Panc1 (cell line): ENCODE measurements at regions not wholly inside any gene's neighbourhood (a gene's known extent, or its start where the extent isn't known, plus 50 kb on each side); places are given as distances from the start of the nearest gene placed in this dataset.

Experiments used
- ATAC-seq: fragments of 200-7000 bp; cut with Tn5 transposase; 2 replicates; pipeline ENCODE4 v1.9.1; 2020; ENCODE audit warnings: mild to moderate bottlenecking, moderate library complexity
- BruUV-seq: library from RNA; stranded (reverse); fragments of 400-500 nt; replicated peaks from 2 replicates; lab custom pipeline; 2021; lab: Mats Ljungman, UMichigan
- CTCF ChIA-PET: fragments of 300-600 bp; sonication (Branson Sonifier 250); formaldehyde crosslinking; loops from one replicate; lab custom pipeline; 2022; ENCODE audit warnings: antibody characterized with exemption; lab: Charles Lee
- POLR2A ChIA-PET: fragments of 300-600 bp; sonication (Branson Sonifier 250); formaldehyde crosslinking; loops from one replicate; lab custom pipeline; 2022; ENCODE audit warnings: antibody characterized with exemption; lab: Charles Lee
- DNase-seq: peaks from one replicate; pipeline ENCODE4 v3.0.0-alpha.2; 2010; ENCODE audit warnings: low read depth, low spot score
- H3K27ac ChIP-seq: 2 replicates; pipeline ENCODE4 v1.5.1; 2011; ENCODE audit warnings: mild to moderate bottlenecking, low read length, inconsistent platforms
- H3K27me3 ChIP-seq: fragments of 200-500 bp; sonication (Bioruptor generic); 2 replicates; pipeline ENCODE4 v1.6.0; 2014; ENCODE audit warnings: low read length, inconsistent platforms; ENCODE audit not compliant: control insufficient read depth, insufficient read depth
- H3K36me3 ChIP-seq: fragments of 200-500 bp; sonication (Bioruptor generic); 2 replicates; pipeline ENCODE4 v1.5.1; 2014; ENCODE audit warnings: inconsistent platforms, mild to moderate bottlenecking, low read length, moderate library complexity; ENCODE audit not compliant: control insufficient read depth, insufficient read depth
- H3K4me1 ChIP-seq: 2 replicates; pipeline ENCODE4 v1.5.1; 2011; ENCODE audit warnings: inconsistent platforms, mild to moderate bottlenecking, low read length, moderate library complexity; ENCODE audit not compliant: control insufficient read depth, insufficient read depth
- H3K4me3 ChIP-seq, 2 experiments: 2 replicates each; pipeline ENCODE4 v1.5.1; 2011 to 2012; ENCODE audit warnings: low read depth in 2 of 2, low read length in 2 of 2, mild to moderate bottlenecking in 2 of 2, inconsistent platforms in 1 of 2, moderate library complexity in 1 of 2
- H3K9me3 ChIP-seq: fragments of 200-500 bp; sonication (Bioruptor generic); 2 replicates; pipeline ENCODE4 v1.5.1; 2014; ENCODE audit warnings: low read depth, mild to moderate bottlenecking, inconsistent platforms, low read length, moderate library complexity; ENCODE audit not compliant: control insufficient read depth, insufficient read depth
- CTCF ChIP-seq: fragments of 450-650 bp; IDR thresholded peaks from 2 replicates; pipeline ENCODE4 v1.5.1; 2017; ENCODE audit warnings: mild to moderate bottlenecking
- POLR2AphosphoS5 ChIP-seq: IDR thresholded peaks from 2 replicates; pipeline ENCODE4 v1.6.1; 2012; ENCODE audit warnings: mild to moderate bottlenecking, low read depth, low read length, moderate library complexity
- REST ChIP-seq, 2 experiments: IDR thresholded peaks; 2 replicates each; pipeline ENCODE4 v1.6.1; 2011 to 2012; ENCODE audit warnings: low read depth in 2 of 2, control low read depth in 1 of 2, low read length in 1 of 2, mild to moderate bottlenecking in 1 of 2, moderate library complexity in 1 of 2; ENCODE audit not compliant: insufficient read depth in 1 of 2
- SIN3A ChIP-seq: IDR thresholded peaks from 2 replicates; pipeline ENCODE4 v1.6.1; 2012; ENCODE audit warnings: low read depth, mild to moderate bottlenecking, low read length, moderate library complexity, borderline replicate concordance; ENCODE audit not compliant: insufficient read depth
- TCF7L2 ChIP-seq: IDR thresholded peaks from 2 replicates; pipeline ENCODE4 v1.6.1; 2011; ENCODE audit warnings: mild to moderate bottlenecking, low read depth, low read length, inconsistent platforms
- in situ Hi-C: cut with HindIII; loops from 2 replicates; pipeline ENCODE4 v1.10.0; 2016; ENCODE audit warnings: low sequenced_read_pairs, low pct_unique_long_range_greater_than_20kb
- intact Hi-C: fragments of 100-400 bp; cut with micrococcal nuclease; formaldehyde crosslinking; loops from one replicate; pipeline ENCODE4 v1.10.0; 2022; ENCODE audit not compliant: unreplicated experiment

- no peak overlapping the region for H3K4me3 ChIP-seq
- ATAC-seq (no peak), DNase-seq (no peak)
- no TSS peak for BruUV-seq
- POLR2A ChIA-PET, result no interaction called here
- CTCF ChIA-PET, result no interaction called here
- intact Hi-C loops, result no loop called here
- H3K27ac ChIP-seq, result no peak overlapping the region
- H3K4me1 ChIP-seq, result no peaks in the 10 kb centered on the region
- H3K9me3 ChIP-seq, result no peaks in the 10 kb centered on the region
- TF ChIP-seq SIN3A, result no peak
- TF ChIP-seq POLR2AphosphoS5, result no peak
- no peak for TF ChIP-seq CTCF
- TF ChIP-seq TCF7L2, result no peak
- no peak for TF ChIP-seq REST (IDR thresholded peaks at IDR 0.05; ENCODE audit: insufficient read depth in 1 of 2, low read depth in 2 of 2, low read length in 1 of 2)
- no peaks in the 10 kb centered on the region for H3K36me3 ChIP-seq
- H3K27me3 ChIP-seq, result no peaks in the 10 kb centered on the region
- in situ Hi-C loops, result no loop called here
Observed at GRCh38 chr7:41633690-41634089, 69.2 kb downstream of the INHBA start.

- no peak for DNase-seq
- ChIA-PET POLR2A (no interaction called here), CTCF (no interaction called here)
- BruUV-seq, result no TSS peak
- ATAC-seq, result no peak
- no peak for TF ChIP-seq TCF7L2
- no peak for TF ChIP-seq POLR2AphosphoS5
- no peak for TF ChIP-seq SIN3A
- TF ChIP-seq REST (IDR thresholded peaks at IDR 0.05; ENCODE audit: insufficient read depth in 1 of 2, low read depth in 2 of 2, low read length in 1 of 2), result no peak
- no peak for TF ChIP-seq CTCF
- Histone ChIP-seq H3K27ac (no peak overlapping the region), H3K4me1 (no peaks in the 10 kb centered on the region), H3K36me3 (no peaks in the 10 kb centered on the region), H3K4me3 (no peak overlapping the region), H3K27me3 (no peaks in the 10 kb centered on the region), H3K9me3 (no peaks in the 10 kb centered on the region)
- intact Hi-C loops (no loop called here), in situ Hi-C loops (no loop called here)
Observed at GRCh38 chr7:41630741-41631140, 72.1 kb downstream of the INHBA start.
